Amniotic stem cell (primary cell): ENCODE measurements at regions not wholly inside any gene's neighbourhood (a gene's known extent, or its start where the extent isn't known, plus 50 kb on each side); places are given as distances from the start of the nearest gene placed in this dataset.

Experiments used
- DNase-seq: peaks from one replicate; lab custom pipeline; 2025; lab: John Stamatoyannopoulos, UW

DNA sequence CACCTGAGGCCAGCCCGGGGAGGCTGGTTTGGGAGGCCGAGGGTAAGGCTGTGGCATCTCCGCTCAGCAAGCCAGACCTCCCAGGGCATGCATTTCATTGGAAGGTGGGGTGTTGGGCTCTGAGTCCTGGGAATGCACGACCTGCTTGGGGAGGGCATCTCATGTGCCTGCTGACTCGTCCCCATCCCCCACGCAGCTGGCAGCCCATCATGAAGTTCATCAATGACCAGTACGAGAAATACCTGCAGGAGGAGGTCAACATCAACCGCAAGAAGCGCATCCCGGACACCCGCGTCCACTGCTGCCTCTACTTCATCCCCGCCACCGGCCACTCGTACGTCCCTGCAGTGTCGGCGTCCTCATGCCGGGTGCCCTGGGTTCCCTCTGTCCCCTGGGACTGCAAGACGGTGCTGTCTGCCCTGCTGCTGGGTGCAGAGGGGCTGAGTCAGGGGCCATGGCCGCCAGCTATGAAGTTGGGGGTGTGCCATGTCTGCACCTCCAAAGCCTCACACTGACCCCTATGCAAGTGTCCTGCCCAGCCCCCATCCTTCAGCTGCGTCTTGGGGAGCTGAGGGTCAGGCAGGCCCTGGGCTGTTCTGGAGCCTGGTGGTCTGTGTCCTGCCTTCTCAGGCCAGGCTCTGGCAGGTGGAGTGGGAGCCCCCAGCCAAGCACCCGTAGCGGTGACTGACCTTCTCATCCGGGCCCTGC lies 347.9 kb downstream of the SEC14L1 start:
- no peak for DNase-seq

DNA sequence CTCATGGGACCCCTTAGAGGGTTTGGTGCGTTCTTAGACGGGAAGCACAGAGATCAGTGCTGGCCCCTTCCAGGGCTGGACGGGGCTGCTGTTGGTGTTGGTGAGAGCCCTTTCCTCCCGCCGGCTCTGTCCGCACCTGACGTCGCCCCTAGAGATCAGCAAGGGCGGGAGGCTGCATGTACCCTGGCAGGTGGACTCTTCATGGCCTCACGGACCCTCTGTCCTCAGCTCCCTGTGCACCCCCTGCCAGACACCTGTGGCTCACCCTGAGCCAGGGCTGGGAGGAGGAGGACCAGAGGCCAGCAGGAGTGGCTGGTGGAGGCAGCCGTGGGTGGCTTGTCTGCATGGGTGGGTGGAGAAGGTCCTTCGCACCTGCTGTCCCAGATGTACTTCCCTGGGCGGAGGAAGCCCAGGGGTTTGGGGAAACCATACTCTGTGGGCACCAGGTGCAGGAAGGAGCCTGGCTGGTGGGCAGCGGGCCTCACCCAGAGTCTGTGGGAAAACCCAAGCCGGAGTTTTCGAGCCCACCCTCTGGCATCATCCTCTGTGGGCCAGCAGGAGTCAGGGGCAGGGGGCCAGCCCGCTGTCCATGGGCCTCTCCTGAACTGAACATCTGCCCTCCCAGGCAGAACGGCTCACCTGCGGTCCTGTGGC lies 348.6 kb downstream of the SEC14L1 start:
- no peak for DNase-seq

DNA sequence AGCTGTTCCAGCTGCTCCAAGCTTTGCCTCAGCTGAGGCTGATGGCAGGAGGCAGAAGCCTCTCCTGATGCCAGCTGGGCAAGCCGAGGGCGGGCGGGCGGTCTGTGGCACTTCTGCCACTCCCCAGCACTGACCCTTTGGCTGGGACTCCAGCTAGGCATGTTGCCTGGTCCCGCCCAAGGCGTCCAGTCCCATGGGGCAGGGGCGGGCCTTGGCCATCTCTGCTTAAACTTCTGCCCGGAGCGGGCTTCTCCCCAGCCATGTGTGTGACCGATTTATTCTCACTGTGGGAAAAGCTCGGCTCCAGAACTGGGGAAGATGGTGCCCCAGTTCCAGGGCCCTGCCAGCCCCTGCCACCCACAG lies 349.1 kb downstream of the SEC14L1 start:
- no peak for DNase-seq

DNA sequence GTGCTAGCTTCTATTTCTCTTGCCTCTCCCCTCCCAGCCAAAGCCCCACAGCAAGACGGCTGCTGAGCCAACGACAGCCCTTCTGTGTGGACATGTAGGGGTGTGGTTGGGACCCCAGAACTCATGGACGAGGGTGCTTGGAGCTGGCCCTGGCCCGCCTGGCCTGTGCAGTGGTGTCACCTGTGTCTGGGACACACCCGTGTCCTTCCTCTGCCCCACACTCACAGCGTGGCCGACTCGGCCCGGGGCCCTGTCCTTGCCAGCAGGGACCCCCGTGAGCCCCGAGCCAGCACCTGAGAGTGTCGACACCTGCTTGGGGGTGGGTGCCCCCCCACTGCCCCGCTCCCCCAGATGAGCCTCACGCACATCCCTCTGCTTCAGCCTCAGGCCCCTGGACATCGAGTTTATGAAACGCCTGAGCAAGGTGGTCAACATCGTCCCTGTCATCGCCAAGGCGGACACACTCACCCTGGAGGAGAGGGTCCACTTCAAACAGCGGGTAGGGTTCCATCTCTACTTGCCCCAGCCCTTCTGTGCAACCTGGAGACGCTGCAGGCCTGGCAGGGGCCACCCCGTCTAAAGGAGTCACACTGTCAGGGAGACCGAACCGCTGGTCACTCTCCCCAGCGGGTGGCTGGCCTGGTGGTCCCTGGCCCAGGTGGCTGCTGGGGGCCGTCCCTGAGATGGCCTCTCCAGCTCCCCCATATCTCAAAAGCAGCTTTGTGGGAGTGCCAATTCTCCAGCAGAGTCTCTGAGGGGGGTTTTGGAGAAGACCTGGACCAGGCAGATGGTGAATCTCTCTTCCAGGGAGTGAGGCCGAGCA lies 349.8 kb downstream of the SEC14L1 start:
- DNase-seq, result no peak

DNA sequence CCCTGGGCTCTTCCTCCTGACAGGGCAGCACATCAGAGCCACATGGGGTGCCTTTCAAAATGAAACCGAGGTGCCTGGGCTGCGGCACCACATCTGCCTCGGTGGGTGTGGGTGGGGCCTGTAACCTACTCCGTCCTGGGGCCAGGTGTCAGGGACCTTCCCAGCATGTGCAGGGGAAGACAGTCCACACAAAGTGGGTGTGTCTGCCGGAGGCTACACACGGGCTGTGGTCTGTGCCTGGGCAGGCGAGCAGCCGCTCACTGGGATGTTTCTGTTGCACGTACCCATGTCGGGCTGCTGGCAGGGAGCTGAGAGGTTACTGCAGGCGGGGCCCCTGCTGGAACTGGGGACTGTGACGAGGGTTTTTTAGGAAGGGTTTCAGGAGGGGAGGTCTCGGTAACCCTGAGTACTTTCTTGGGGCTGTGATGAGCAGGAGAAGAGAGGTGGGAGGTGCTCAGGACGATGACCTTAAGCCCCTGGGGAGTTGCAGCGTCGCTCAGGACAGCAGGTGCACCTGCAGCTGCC lies 351.2 kb downstream of the SEC14L1 start:
- no peak for DNase-seq

DNA sequence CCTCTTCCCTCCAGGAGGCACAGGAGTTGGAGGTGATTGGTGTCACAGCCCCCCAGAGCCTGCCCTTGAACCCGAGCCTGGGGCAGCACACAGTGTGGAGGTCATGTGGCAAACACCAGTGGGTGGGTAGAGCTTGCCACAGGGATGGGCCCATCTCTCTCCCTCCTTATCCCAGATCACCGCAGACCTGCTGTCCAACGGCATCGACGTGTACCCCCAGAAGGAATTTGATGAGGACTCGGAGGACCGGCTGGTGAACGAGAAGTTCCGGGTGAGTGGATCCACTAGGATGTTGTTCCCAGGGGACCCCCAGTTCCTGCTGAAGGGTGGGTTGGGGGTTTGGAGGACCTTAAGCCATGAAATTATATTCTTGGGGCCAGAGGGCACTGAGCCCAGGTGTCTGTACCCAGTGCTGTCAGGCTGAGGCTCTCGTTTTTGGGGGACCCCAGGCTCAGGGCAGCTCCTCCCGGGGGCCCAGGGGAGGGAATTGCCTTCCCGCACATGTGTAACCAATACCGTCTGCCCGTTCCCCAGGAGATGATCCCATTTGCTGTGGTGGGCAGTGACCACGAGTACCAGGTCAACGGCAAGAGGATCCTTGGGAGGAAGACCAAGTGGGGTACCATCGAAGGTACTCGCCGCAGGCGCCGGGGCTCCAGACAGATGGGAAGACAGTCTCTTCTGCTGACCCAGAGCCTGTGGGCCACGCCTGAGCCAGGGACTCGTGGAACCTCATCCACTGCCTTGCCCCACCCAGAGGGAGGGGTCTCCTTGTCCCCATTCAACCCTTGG lies 351.9 kb downstream of the SEC14L1 start:
- DNase-seq, result no peak

DNA sequence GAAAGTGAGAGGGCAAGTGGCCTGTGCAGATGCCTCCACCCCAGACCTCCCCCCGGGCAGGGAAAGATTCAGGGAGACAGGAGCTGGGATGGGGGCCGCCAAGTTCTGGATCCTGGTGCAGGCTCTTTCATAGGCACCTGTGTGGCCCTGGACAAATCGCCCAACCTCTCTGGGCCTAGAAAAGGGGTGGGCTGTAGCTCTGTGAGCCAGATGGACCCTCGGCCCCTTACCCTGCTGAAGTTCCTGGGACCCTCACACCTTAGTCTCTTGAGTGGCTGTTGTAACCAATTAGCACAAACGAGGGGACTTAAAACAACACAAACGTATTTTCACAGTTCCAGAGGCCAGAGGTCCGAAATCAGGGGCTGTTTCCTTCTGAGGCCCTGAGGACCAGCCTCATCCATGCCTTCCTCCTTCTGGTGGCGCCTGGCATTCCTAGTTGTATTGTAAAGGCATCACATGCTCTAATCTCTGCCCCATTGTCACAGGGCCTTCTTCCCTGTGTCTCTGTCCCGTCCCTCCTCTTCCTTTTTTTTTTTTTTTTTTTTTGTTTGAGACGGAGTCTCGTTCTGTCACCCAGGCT lies 352.6 kb downstream of the SEC14L1 start:
- no peak for DNase-seq

DNA sequence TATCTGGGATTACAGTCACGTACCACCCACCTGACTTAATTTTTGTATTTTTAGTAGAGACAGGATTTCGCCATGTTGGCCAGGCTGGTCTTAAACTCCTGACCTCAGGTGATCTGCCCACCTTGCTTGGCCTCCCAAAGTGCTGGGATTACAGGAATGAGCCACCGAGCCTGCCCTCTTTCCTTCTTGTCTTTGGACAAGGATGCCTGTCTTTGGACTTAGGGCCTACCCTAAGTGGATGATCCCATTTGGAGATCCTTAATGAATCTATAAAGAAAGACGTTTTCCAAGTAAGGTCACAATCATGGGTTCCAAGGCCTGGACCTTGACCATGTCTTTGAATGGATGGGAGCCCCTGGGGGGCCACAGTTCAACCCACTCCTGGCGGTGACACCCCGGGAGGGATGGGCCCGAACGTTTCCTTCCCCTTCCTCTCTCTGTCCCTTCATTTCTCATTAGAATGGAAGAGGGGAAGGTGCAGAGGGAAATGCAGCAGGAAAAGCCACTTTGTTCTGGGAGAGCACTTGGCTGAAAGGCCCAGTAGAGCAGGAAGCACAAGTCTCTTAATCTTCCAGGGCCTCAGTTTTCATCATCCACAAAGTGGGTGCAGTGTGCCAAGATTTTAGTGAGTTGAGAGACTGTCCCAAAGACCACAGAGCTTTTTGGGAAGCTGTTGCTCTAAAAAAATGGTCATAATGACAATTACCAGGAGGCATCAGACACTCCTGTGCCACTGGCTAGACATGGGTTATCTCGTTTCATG lies 353.3 kb downstream of the SEC14L1 start:
- no peak for DNase-seq

DNA sequence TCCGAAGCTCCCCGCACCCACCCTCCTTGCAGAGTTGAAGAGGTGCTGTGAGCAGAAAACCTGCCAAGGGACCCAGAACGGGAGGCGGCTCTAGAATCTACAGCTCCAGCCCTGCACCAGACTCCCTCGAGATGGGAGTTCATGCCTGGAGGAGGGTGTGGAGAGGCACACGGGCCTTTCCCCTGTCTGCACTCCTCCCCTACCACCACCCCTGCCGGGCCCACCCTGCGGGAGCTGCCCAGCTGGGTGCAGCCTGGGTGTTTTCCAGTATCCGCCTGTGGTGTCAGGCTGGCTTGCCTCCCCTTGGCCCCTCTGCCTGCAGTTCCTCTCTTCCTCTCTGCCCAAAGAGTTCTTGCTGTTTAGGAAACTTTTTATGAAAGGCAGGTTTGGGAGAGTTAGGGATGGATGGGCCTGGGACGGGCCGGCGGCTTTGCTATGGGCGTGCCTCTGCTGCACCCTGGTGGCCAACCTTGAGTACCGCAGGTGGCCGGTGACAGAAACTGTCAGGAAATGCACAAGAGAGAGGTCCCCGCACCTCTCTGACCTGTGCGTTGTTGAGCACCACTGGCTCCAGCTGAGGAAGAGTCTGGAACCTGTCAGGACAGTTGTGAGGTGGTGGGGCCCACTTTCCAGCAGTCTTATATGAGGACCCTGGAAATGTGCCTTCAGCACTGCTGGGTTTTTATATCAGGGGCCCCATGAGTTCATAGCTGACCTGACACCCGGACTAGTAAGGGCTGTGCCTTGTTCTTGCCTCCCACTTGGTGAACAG lies 354.1 kb downstream of the SEC14L1 start:
- DNase-seq, result peak; percentile 4

DNA sequence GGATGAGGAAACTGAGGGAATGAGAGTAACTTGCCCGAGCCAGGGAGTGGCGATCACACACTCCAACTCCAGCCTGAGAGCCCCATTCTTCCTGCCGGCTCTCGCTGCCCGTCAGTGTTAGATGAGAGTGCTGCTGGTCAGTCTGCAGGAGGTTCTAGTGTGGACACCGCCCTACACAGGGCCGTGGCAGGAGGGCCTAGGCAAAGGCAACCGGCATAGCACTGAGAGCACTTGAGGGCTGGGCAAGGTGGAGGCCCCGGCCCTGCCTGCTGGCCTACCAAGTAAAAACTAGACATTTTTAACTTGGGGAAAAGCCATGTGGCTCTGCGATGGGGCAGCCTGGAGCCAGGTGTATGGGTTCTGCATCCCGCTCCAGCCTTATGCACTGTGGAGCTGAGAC lies 354.8 kb downstream of the SEC14L1 start:
- no peak for DNase-seq

DNA sequence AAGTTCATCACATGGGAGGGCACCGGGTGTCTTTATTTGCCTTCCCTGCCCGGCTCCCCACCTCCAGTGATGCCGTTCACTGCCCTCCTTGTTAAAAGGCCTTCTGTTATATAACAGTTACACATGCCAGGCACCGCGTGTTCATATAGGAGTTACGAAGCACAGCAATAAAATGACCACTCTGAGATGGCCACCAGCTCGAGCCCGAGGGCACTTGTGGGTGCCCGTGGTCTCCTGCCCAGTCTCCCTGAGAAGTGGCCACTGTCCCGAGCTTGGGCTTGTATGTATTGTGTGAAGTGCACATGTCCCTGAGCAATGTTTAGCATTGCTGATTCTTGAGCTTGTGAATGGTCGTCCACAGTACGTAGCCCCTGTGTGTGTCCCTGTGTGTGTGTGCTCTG lies 355.6 kb downstream of the SEC14L1 start:
- no peak for DNase-seq

DNA sequence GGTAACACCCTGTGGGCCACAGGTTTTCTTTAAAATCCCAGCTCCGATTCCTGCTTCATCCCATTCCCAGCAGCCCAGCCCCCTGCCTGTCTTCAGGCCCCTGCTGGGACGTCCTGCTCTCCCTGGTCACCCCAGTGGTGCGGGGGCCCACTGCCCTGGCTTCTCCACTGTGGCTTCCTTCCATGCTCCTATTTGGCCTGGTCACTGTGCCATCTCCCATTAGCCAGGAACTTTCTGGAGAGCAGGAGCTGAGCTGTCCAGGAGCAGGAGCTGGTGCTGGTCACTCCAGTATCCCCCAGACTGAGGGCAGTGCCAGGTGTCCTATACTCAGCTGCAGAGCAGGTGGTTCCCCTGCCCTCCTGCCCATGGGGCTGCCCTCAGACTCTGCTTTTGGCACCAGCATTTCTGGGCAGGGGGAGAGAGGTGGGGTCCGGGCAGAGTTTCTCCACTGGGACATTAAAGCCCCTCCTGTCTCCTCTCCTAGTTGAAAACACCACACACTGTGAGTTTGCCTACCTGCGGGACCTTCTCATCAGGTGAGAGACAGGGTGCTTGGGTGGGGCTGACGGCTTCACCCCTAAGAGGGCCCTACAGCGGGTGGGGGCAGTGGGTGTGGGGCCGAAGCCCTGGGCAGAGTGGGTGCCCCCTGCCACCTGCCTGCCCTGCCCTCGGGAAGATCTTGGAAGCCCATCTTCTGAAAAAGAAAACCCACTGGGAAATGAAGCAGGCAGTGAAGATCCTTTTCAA lies 356.2 kb downstream of the SEC14L1 start:
- no peak for DNase-seq

DNA sequence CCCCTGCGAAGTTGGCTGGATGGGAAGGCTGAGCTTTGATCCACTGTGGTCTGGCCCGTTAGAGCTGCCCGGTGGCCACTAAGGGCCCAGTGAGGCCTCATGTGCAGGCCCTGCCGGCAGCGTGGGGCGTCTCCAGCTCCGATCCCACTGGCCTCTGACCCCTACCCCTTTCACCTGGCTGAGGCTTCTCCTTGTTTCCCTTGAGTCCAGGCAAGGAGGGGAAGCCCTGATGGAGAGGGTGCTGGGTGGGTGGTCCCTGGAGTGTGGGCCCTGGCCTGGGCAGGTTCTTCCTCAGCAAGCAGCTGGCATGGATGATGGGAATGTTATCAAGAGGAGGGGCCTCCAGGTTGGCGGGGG lies 356.8 kb downstream of the SEC14L1 start:
- DNase-seq, result no peak

DNA sequence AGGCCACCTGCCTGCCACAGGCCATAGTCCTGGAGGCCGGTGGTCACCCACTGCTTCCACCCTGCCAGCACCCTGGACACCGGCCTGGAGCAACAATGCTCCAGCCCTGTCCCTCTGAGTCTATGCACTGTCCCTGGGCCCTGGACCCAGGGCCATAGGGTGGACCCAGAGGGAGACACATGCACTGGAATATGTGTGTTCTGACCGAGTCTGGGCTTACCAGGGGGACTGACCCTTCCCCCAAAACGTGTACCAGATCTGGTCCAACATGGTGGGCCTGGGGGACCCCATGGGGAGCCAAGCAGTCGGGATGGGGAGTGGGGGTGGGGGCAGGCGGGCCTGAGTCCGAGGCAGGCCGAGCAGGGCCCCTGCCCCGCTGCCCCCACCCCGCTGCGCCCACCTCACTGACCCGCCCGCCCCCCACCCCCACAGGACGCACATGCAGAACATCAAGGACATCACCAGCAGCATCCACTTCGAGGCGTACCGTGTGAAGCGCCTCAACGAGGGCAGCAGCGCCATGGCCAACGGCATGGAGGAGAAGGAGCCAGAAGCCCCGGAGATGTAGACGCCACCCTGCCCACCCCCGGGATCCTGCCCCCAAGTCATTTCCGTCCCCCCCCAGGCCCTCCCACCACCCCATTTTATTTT lies 357.4 kb downstream of the SEC14L1 start:
- DNase-seq, result no peak

DNA sequence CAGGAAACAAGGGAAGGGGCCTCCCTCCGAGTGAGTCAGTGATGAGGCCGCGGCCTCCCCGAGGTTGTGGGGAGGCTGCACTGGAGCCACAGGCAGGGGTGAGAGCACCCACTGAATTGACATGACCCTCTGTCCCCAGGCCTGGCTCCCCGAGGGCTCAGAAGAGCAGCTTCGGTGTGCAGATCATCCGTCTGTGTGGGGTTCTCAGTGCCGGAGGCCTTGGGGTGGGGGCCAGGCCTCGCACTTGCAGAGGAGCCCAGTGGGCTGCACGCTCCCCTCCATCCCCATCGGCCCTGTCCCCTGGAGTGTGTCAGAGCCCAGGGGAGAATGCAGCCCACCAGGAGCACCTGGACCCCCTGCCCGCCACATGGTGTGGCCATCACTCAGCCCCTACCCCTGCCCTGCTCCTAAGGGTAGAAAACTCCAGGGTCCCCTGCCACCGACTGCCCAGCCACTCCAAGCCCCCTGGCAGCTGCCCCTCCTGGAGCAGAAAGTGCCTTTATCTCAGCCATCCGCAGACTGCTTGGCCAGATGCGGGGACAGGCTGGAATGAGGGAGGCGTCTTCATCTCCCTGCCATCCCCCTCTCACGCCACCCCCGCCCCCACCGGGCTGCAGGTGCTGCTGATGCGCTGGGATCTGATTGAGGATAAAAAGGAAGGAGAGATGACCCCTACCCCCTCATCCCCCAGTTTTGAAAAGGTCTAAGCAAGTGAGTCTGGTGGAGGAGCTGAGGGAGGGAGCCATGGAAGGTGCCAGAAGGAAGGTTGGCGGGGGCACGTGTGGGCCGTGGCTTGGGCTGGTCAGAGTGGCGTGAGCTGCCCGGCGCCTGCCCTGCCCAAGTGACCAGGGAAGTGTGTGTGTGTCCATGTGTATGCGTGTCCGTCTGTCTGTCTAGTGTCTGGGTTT lies 358.3 kb downstream of the SEC14L1 start:
- no peak for DNase-seq

DNA sequence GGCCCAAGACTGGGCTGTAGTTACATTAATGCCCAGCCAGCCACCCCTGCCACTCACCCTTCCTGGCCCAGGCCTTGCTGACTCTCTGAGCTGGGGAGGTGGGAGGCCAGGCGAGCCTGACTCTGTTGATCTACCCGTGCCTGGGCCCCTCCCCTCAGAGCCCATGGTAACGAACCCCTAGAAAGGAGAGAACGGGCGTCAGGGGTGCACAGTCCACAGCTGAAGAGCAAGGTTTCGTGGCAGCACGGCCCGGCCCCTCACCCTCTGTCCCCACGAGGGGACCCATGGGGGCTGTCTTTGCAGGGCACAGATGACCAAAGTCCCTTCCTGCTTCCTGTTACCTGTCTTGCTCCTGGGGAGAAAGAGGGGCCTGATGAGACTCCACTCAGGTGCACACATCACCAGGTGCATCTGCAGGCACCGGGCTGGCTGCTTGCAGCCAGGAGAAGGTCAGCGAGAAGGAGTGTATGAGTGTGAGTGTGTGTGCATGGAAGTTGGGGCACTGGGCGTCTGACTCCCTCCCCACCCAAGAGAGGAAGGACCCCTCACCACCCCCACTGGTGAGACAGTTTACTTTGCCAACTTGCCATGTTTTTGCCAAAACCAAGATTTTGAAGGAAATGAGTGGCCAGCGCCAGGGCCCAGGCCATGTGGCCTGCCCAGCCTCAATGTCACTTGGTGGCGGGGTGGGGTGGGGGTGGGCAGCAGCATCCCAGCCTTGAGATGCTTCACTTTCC lies 359.1 kb downstream of the SEC14L1 start:
- DNase-seq, result no peak

DNA sequence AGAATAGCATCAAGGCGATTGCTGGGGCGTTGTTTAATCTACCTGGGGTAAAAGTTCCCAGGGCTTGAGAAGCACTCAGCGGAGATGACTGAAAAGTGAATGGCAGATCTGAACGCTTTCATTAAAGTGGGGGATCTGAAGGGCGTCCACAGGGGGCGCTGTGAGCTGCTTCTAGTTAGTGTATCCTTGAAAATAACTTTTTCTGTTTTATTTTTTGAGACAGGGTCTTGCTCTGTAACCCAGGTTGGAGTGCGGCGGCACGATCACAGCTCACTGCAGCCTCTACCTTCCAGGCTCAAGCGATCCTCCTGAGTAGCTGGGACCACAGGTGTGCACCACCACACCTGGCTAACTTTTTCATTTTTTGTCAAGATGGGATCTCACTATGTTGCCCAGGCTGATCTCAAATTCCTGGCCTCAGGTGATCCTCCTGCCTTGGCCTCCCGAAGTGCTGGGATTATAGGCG lies 360.4 kb downstream of the SEC14L1 start:
- no peak for DNase-seq
